HEK293 (cell line): ENCODE measurements at regions not wholly inside any gene's neighbourhood (a gene's known extent, or its start where the extent isn't known, plus 50 kb on each side); places are given as distances from the start of the nearest gene placed in this dataset.
"Not testable (repeated sequence)": the region's sequence is repeated elsewhere in the genome, so short reads cannot be mapped to it uniquely, and the experiment has no call there.

Source experiments
- BCL11A ChIP-seq: fragments of 450-650 bp; formaldehyde crosslinking; IDR thresholded peaks from 2 replicates; pipeline ENCODE4 v1.5.1; 2016; ENCODE audit warnings: low read depth, missing biosample characterization, missing genetic modification characterization
- KLF16 ChIP-seq: fragments of 450-650 bp; formaldehyde crosslinking; IDR thresholded peaks from 2 replicates; pipeline ENCODE4 v1.5.1; 2017; ENCODE audit warnings: missing biosample characterization, missing genetic modification characterization
- PRDM1 ChIP-seq: fragments of 450-650 bp; formaldehyde crosslinking; IDR thresholded peaks from 2 replicates; pipeline ENCODE4; 2016; ENCODE audit warnings: missing biosample characterization, missing genetic modification characterization
- ZNF23 ChIP-seq: fragments of 450-650 bp; formaldehyde crosslinking; IDR thresholded peaks from 2 replicates; pipeline ENCODE4 v1.5.1; 2016; ENCODE audit warnings: missing biosample characterization, missing genetic modification characterization, borderline replicate concordance
- ZNF362 ChIP-seq: fragments of 450-650 bp; formaldehyde crosslinking; IDR thresholded peaks from 2 replicates; pipeline ENCODE4 v1.5.1; 2016; ENCODE audit warnings: missing biosample characterization, missing genetic modification characterization
- ZNF629 ChIP-seq: fragments of 450-650 bp; formaldehyde crosslinking; IDR thresholded peaks from 2 replicates; pipeline ENCODE4 v1.5.1; 2017; ENCODE audit warnings: missing biosample characterization, missing genetic modification characterization
- ZNF776 ChIP-seq: fragments of 450-650 bp; formaldehyde crosslinking; IDR thresholded peaks from 2 replicates; pipeline ENCODE4 v1.5.0; 2017; ENCODE audit warnings: missing biosample characterization, missing genetic modification characterization, borderline replicate concordance
- TF ChIP-seq, protein P1 (sequence below): fragments of 450-650 bp; formaldehyde crosslinking; IDR thresholded peaks from 2 replicates; pipeline ENCODE4 v1.5.1; 2016; ENCODE audit warnings: missing biosample characterization, missing genetic modification characterization
- TF ChIP-seq, protein P2 (sequence below): fragments of 450-650 bp; formaldehyde crosslinking; optimal IDR thresholded peaks from 2 replicates; pipeline ENCODE3; 2016; ENCODE audit warnings: missing biosample characterization, mild to moderate bottlenecking, missing genetic modification characterization
- TF ChIP-seq, protein P3 (sequence below): fragments of 450-650 bp; formaldehyde crosslinking; IDR thresholded peaks from 2 replicates; pipeline ENCODE4 v1.5.1; 2016; ENCODE audit warnings: missing biosample characterization, missing genetic modification characterization
- TF ChIP-seq, protein P4 (sequence below): fragments of 450-650 bp; formaldehyde crosslinking; IDR thresholded peaks from 2 replicates; pipeline ENCODE4 v1.5.1; 2016; ENCODE audit warnings: missing biosample characterization, missing genetic modification characterization

DNA sequence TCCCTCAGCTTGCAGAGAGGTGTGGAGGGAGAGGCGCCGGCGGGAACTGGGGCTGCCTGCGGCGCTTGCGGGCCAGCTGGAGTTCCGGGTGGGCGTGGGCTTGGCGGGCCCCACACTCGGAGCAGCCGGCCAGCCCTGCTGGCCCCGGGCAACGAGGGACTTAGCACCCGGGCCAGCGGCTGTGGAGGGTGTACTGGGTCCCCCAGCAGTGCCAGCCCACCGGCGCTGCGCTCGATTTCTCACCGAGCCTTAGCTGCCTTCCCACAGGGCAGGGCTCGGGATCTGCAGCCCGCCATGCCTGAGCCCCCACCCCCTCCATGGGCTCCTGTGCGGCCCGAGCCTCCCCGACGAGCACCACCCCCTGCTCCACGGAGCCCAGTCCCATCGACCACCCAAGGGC is 133.5 kb upstream of the NRP1 start:
- TF ChIP-seq KLF16; ZNF23 (tag by site-specific recombination); PRDM1 (tag by site-specific recombination); ZNF629 (tag by site-specific recombination); ZNF776 (tag by site-specific recombination); BCL11A; ZNF362 (tag by site-specific recombination): not testable (repeated sequence)
- TF ChIP-seq, protein P1, sequence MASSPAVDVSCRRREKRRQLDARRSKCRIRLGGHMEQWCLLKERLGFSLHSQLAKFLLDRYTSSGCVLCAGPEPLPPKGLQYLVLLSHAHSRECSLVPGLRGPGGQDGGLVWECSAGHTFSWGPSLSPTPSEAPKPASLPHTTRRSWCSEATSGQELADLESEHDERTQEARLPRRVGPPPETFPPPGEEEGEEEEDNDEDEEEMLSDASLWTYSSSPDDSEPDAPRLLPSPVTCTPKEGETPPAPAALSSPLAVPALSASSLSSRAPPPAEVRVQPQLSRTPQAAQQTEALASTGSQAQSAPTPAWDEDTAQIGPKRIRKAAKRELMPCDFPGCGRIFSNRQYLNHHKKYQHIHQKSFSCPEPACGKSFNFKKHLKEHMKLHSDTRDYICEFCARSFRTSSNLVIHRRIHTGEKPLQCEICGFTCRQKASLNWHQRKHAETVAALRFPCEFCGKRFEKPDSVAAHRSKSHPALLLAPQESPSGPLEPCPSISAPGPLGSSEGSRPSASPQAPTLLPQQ (tag by site-specific recombination) = not testable (repeated sequence)
- TF ChIP-seq, protein P2, sequence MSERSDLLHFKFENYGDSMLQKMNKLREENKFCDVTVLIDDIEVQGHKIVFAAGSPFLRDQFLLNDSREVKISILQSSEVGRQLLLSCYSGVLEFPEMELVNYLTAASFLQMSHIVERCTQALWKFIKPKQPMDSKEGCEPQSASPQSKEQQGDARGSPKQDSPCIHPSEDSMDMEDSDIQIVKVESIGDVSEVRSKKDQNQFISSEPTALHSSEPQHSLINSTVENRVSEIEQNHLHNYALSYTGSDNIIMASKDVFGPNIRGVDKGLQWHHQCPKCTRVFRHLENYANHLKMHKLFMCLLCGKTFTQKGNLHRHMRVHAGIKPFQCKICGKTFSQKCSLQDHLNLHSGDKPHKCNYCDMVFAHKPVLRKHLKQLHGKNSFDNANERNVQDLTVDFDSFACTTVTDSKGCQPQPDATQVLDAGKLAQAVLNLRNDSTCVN (tag by site-specific recombination) = not testable (repeated sequence)
- TF ChIP-seq, protein P3, sequence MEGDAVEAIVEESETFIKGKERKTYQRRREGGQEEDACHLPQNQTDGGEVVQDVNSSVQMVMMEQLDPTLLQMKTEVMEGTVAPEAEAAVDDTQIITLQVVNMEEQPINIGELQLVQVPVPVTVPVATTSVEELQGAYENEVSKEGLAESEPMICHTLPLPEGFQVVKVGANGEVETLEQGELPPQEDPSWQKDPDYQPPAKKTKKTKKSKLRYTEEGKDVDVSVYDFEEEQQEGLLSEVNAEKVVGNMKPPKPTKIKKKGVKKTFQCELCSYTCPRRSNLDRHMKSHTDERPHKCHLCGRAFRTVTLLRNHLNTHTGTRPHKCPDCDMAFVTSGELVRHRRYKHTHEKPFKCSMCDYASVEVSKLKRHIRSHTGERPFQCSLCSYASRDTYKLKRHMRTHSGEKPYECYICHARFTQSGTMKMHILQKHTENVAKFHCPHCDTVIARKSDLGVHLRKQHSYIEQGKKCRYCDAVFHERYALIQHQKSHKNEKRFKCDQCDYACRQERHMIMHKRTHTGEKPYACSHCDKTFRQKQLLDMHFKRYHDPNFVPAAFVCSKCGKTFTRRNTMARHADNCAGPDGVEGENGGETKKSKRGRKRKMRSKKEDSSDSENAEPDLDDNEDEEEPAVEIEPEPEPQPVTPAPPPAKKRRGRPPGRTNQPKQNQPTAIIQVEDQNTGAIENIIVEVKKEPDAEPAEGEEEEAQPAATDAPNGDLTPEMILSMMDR (tag by site-specific recombination) = not testable (repeated sequence)
- TF ChIP-seq, protein P4, sequence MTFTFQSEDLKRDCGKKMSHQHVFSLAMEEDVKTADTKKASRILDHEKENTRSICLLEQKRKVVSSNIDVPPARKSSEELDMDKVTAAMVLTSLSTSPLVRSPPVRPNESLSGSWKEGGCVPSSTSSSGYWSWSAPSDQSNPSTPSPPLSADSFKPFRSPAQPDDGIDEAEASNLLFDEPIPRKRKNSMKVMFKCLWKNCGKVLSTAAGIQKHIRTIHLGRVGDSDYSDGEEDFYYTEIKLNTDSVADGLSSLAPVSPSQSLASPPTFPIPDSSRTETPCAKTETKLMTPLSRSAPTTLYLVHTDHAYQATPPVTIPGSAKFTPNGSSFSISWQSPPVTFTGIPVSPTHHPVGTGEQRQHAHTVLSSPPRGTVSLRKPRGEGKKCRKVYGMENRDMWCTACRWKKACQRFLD (tag by site-specific recombination) = not testable (repeated sequence)
